ENCODE measurements at regions not wholly inside any gene's neighbourhood (a gene's known extent, or its start where the extent isn't known, plus 50 kb on each side); places are given as distances from the start of the nearest gene placed in this dataset.
A peak's percentile ranks its signal among the peaks of the same experiment; 100 is the strongest.
"Not testable (repeated sequence)": the region's sequence is repeated elsewhere in the genome, so short reads cannot be mapped to it uniquely, and the experiment has no call there.

GRCh38 chr7:39855325-39855674 lies 94.8 kb upstream of the CDK13 start:
- Histone ChIP-seq H3K9me3 (replicated peaks; ENCODE audit: low read length) (no peaks in the 10 kb centered on the region), H3K27me3 (ENCODE audit: control insufficient read depth, insufficient read depth, low read length) (peaks cover 11% of the 10 kb centered on the region), H3K4me2 (ENCODE audit: low read length) (peak overlapping the region; percentile 67), H3K36me3 (ENCODE audit: insufficient read depth, low read length) (no peaks in the 10 kb centered on the region), H3K4me1 (ENCODE audit: control insufficient read depth, insufficient read depth, low read length) (no peaks in the 10 kb centered on the region), H3K4me3 (ENCODE audit: low read length) (peak overlapping the region; percentile 57), H3K9ac (ENCODE audit: low read depth, low read length) (no peak overlapping the region)

- H3K4me2 ChIP-seq (ENCODE audit: low read length); H3K27me3 ChIP-seq (ENCODE audit: control insufficient read depth, insufficient read depth, low read length); H3K4me1 ChIP-seq (ENCODE audit: control insufficient read depth, insufficient read depth, low read length); H3K36me3 ChIP-seq (ENCODE audit: insufficient read depth, low read length); H3K9ac ChIP-seq (ENCODE audit: low read depth, low read length); H3K4me3 ChIP-seq (ENCODE audit: low read length); H3K9me3 ChIP-seq (replicated peaks; ENCODE audit: low read length): not testable (repeated sequence)
These were observed 86.3 kb upstream of the CDK13 start for GRCh38 chr7:39863675-39864322.

- not testable (repeated sequence) for H3K36me3 ChIP-seq (ENCODE audit: insufficient read depth, low read length); H3K27me3 ChIP-seq (ENCODE audit: control insufficient read depth, insufficient read depth, low read length); H3K4me3 ChIP-seq (ENCODE audit: low read length); H3K4me2 ChIP-seq (ENCODE audit: low read length); H3K9me3 ChIP-seq (replicated peaks; ENCODE audit: low read length); H3K9ac ChIP-seq (ENCODE audit: low read depth, low read length); H3K4me1 ChIP-seq (ENCODE audit: control insufficient read depth, insufficient read depth, low read length)
These were observed 80.1 kb upstream of the CDK13 start for GRCh38 chr7:39869888-39870522.

- H3K36me3 ChIP-seq (ENCODE audit: insufficient read depth, low read length); H3K9me3 ChIP-seq (replicated peaks; ENCODE audit: low read length); H3K27me3 ChIP-seq (ENCODE audit: control insufficient read depth, insufficient read depth, low read length); H3K9ac ChIP-seq (ENCODE audit: low read depth, low read length); H3K4me1 ChIP-seq (ENCODE audit: control insufficient read depth, insufficient read depth, low read length); H3K4me2 ChIP-seq (ENCODE audit: low read length); H3K4me3 ChIP-seq (ENCODE audit: low read length): not testable (repeated sequence)
These were observed 78.4 kb upstream of the CDK13 start for GRCh38 chr7:39871610-39872009.

GRCh38 chr7:39880556-39880955 lies 69.5 kb upstream of the CDK13 start:
- Histone ChIP-seq H3K27me3 (ENCODE audit: control insufficient read depth, insufficient read depth, low read length) (no peaks in the 10 kb centered on the region), H3K9ac (ENCODE audit: low read depth, low read length) (no peak overlapping the region), H3K4me2 (ENCODE audit: low read length) (no peak overlapping the region), H3K4me3 (ENCODE audit: low read length) (no peak overlapping the region), H3K9me3 (replicated peaks; ENCODE audit: low read length) (no peaks in the 10 kb centered on the region), H3K36me3 (ENCODE audit: insufficient read depth, low read length) (no peaks in the 10 kb centered on the region), H3K4me1 (ENCODE audit: control insufficient read depth, insufficient read depth, low read length) (no peaks in the 10 kb centered on the region)

- Histone ChIP-seq H3K4me2 (ENCODE audit: low read length) (no peak overlapping the region), H3K4me3 (ENCODE audit: low read length) (no peak overlapping the region), H3K36me3 (ENCODE audit: insufficient read depth, low read length) (no peaks in the 10 kb centered on the region), H3K27me3 (ENCODE audit: control insufficient read depth, insufficient read depth, low read length) (no peaks in the 10 kb centered on the region), H3K4me1 (ENCODE audit: control insufficient read depth, insufficient read depth, low read length) (no peaks in the 10 kb centered on the region), H3K9ac (ENCODE audit: low read depth, low read length) (no peak overlapping the region), H3K9me3 (replicated peaks; ENCODE audit: low read length) (no peaks in the 10 kb centered on the region)
These were observed 67.8 kb upstream of the CDK13 start for GRCh38 chr7:39882148-39882784.

GRCh38 chr7:39883812-39884390 lies 66.2 kb upstream of the CDK13 start:
- H3K27me3 ChIP-seq (ENCODE audit: control insufficient read depth, insufficient read depth, low read length): peaks cover 1% of the 10 kb centered on the region
- H3K9me3 ChIP-seq (replicated peaks; ENCODE audit: low read length): no peaks in the 10 kb centered on the region
- no peak overlapping the region for H3K9ac ChIP-seq (ENCODE audit: low read depth, low read length)
- H3K4me1 ChIP-seq (ENCODE audit: control insufficient read depth, insufficient read depth, low read length): no peaks in the 10 kb centered on the region
- no peak overlapping the region for H3K4me2 ChIP-seq (ENCODE audit: low read length)
- no peak overlapping the region for H3K4me3 ChIP-seq (ENCODE audit: low read length)
- H3K36me3 ChIP-seq (ENCODE audit: insufficient read depth, low read length): no peaks in the 10 kb centered on the region

- no peak overlapping the region for H3K4me2 ChIP-seq (ENCODE audit: low read length)
- H3K9ac ChIP-seq (ENCODE audit: low read depth, low read length): no peak overlapping the region
- no peaks in the 10 kb centered on the region for H3K9me3 ChIP-seq (replicated peaks; ENCODE audit: low read length)
- H3K4me3 ChIP-seq (ENCODE audit: low read length): no peak overlapping the region
- H3K27me3 ChIP-seq (ENCODE audit: control insufficient read depth, insufficient read depth, low read length): peaks cover 26% of the 10 kb centered on the region
- no peaks in the 10 kb centered on the region for H3K36me3 ChIP-seq (ENCODE audit: insufficient read depth, low read length)
- no peaks in the 10 kb centered on the region for H3K4me1 ChIP-seq (ENCODE audit: control insufficient read depth, insufficient read depth, low read length)
These were observed 61.7 kb upstream of the CDK13 start for GRCh38 chr7:39888171-39888853.

- no peak overlapping the region for H3K9ac ChIP-seq (ENCODE audit: low read depth, low read length)
- no peaks in the 10 kb centered on the region for H3K4me1 ChIP-seq (ENCODE audit: control insufficient read depth, insufficient read depth, low read length)
- no peaks in the 10 kb centered on the region for H3K36me3 ChIP-seq (ENCODE audit: insufficient read depth, low read length)
- no peak overlapping the region for H3K4me2 ChIP-seq (ENCODE audit: low read length)
- H3K9me3 ChIP-seq (replicated peaks; ENCODE audit: low read length): no peaks in the 10 kb centered on the region
- no peak overlapping the region for H3K4me3 ChIP-seq (ENCODE audit: low read length)
- peaks cover 35% of the 10 kb centered on the region for H3K27me3 ChIP-seq (ENCODE audit: control insufficient read depth, insufficient read depth, low read length)
These were observed 59.6 kb upstream of the CDK13 start for GRCh38 chr7:39890411-39890810.

- H3K4me2 ChIP-seq (ENCODE audit: low read length): no peak overlapping the region
- no peaks in the 10 kb centered on the region for H3K4me1 ChIP-seq (ENCODE audit: control insufficient read depth, insufficient read depth, low read length)
- peaks cover 35% of the 10 kb centered on the region for H3K27me3 ChIP-seq (ENCODE audit: control insufficient read depth, insufficient read depth, low read length)
- no peak overlapping the region for H3K4me3 ChIP-seq (ENCODE audit: low read length)
- H3K36me3 ChIP-seq (ENCODE audit: insufficient read depth, low read length): no peaks in the 10 kb centered on the region
- no peak overlapping the region for H3K9ac ChIP-seq (ENCODE audit: low read depth, low read length)
- H3K9me3 ChIP-seq (replicated peaks; ENCODE audit: low read length): no peaks in the 10 kb centered on the region
These were observed 58.2 kb upstream of the CDK13 start for GRCh38 chr7:39891894-39892293.

- Histone ChIP-seq H3K4me1 (ENCODE audit: control insufficient read depth, insufficient read depth, low read length) (no peaks in the 10 kb centered on the region), H3K27me3 (ENCODE audit: control insufficient read depth, insufficient read depth, low read length) (peaks cover 35% of the 10 kb centered on the region), H3K4me3 (ENCODE audit: low read length) (no peak overlapping the region), H3K9me3 (replicated peaks; ENCODE audit: low read length) (no peaks in the 10 kb centered on the region), H3K4me2 (ENCODE audit: low read length) (no peak overlapping the region), H3K9ac (ENCODE audit: low read depth, low read length) (no peak overlapping the region), H3K36me3 (ENCODE audit: insufficient read depth, low read length) (no peaks in the 10 kb centered on the region)
These were observed 57.7 kb upstream of the CDK13 start for GRCh38 chr7:39892361-39892760.

Data from skeletal muscle satellite cell (primary cell).